ENCODE measurements at regions not wholly inside any gene's neighbourhood (a gene's known extent, or its start where the extent isn't known, plus 50 kb on each side); places are given as distances from the start of the nearest gene placed in this dataset.

GRCh38 chr5:154107010-154107409, 68.2 kb downstream of the MFAP3 start:
- DNase-seq: no peak

- no peak for DNase-seq
These were observed 69.0 kb downstream of the MFAP3 start for GRCh38 chr5:154107756-154108155.

- DNase-seq: no peak
These were observed 70.8 kb downstream of the MFAP3 start for GRCh38 chr5:154109416-154110106.

GRCh38 chr5:154110107-154110453, 71.3 kb downstream of the MFAP3 start:
- DNase-seq: no peak

GRCh38 chr5:154110716-154111115, 71.9 kb downstream of the MFAP3 start:
- peak; percentile 44 for DNase-seq

- DNase-seq: no peak
These were observed 72.4 kb downstream of the MFAP3 start for GRCh38 chr5:154111214-154111613.

- no peak for DNase-seq
These were observed 73.5 kb downstream of the MFAP3 start for GRCh38 chr5:154112255-154112654.

- no peak for DNase-seq
These were observed 75.2 kb upstream of the GALNT10 start for GRCh38 chr5:154115291-154115690.

GRCh38 chr5:154117050-154117449, 73.5 kb upstream of the GALNT10 start:
- no peak for DNase-seq

GRCh38 chr5:154117930-154118329, 72.6 kb upstream of the GALNT10 start:
- peak; percentile 7 for DNase-seq

GRCh38 chr5:154118385-154118784, 72.1 kb upstream of the GALNT10 start:
- DNase-seq: no peak

- no peak for DNase-seq
These were observed 71.6 kb upstream of the GALNT10 start for GRCh38 chr5:154118893-154119336.

GRCh38 chr5:154129013-154129412, 61.5 kb upstream of the GALNT10 start:
- DNase-seq: no peak

GRCh38 chr5:154129921-154130320, 60.6 kb upstream of the GALNT10 start:
- no peak for DNase-seq

GRCh38 chr5:154131817-154132216, 58.7 kb upstream of the GALNT10 start:
- no peak for DNase-seq

- DNase-seq: no peak
These were observed 57.7 kb upstream of the GALNT10 start for GRCh38 chr5:154132718-154133307.

- DNase-seq: no peak
These were observed 56.9 kb upstream of the GALNT10 start for GRCh38 chr5:154133591-154133990.

- no peak for DNase-seq
These were observed 56.0 kb upstream of the GALNT10 start for GRCh38 chr5:154134499-154134898.

GRCh38 chr5:154135125-154135817, 55.3 kb upstream of the GALNT10 start:
- no peak for DNase-seq

- no peak for DNase-seq
These were observed 54.4 kb upstream of the GALNT10 start for GRCh38 chr5:154136141-154136540.

GRCh38 chr5:154138701-154139100, 51.8 kb upstream of the GALNT10 start:
- DNase-seq: peak; percentile 20

GRCh38 chr5:154140381-154140780, 50.2 kb upstream of the GALNT10 start:
- no peak for DNase-seq
